Type B pancreatic cell (in vitro differentiated cells): ENCODE measurements at regions not wholly inside any gene's neighbourhood (a gene's known extent, or its start where the extent isn't known, plus 50 kb on each side); places are given as distances from the start of the nearest gene placed in this dataset.

Source experiments
- DNase-seq: peaks from one replicate; pipeline ENCODE4 v3.0.0; 2021; ENCODE audit warnings: mixed read lengths; ENCODE audit not compliant: unreplicated experiment; ENCODE audit errors: extremely low spot score
- H3K27ac Mint-ChIP-seq: 2 replicates; pipeline ENCODE4 v1.8.0; 2021; ENCODE audit warnings: mild to moderate bottlenecking, mixed read lengths
- H3K27me3 Mint-ChIP-seq: 2 replicates; pipeline ENCODE4 v1.8.0; 2021; ENCODE audit warnings: mixed read lengths
- H3K36me3 Mint-ChIP-seq: 2 replicates; pipeline ENCODE4 v1.8.0; 2021; ENCODE audit warnings: mixed read lengths
- H3K4me1 Mint-ChIP-seq: one replicate; pipeline ENCODE4 v1.8.0; 2021; ENCODE audit warnings: mixed read lengths; ENCODE audit not compliant: unreplicated experiment
- H3K4me3 Mint-ChIP-seq: 2 replicates; pipeline ENCODE4 v1.8.0; 2021; ENCODE audit warnings: mild to moderate bottlenecking, mixed read lengths
- H3K9me3 Mint-ChIP-seq: 2 replicates; pipeline ENCODE4 v1.8.0; 2021; ENCODE audit warnings: mixed read lengths
- TF ChIP-seq, protein P1 (sequence below): fragments of 200-600 bp; sonication (generic); conservative IDR thresholded peaks from 2 replicates; pipeline ENCODE4 v1.5.0; 2021; ENCODE audit warnings: antibody characterized with exemption, mild to moderate bottlenecking

DNA sequence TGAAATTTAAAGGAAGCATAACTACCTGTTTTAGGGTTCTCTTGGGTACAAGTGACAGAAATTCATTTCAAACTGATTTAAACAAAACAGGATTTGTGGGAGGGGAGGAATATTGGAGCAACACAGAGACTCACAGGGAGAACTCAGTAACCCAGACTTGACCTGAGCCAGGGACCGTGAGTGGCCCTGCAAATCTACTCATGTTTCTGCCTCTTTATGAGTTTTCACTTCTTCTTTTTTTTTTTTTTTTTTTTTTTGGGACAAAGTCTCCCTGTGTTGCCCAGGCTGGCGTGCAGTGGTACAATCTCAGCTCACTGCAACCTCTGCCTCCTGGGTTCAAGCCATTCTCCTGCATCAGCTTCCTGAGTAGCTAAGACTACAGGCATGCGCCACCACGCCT, 405.6 kb upstream of the ZNF608 start:
- Mint-ChIP-seq H3K9me3 (peaks cover 5% of the 10 kb centered on the region), H3K36me3 (no peaks in the 10 kb centered on the region), H3K27me3 (peaks cover 6% of the 10 kb centered on the region), H3K27ac (no peak overlapping the region), H3K4me3 (peak overlapping the region; percentile 17), H3K4me1 (peaks cover 56% of the 10 kb centered on the region)
- TF ChIP-seq, protein P1, sequence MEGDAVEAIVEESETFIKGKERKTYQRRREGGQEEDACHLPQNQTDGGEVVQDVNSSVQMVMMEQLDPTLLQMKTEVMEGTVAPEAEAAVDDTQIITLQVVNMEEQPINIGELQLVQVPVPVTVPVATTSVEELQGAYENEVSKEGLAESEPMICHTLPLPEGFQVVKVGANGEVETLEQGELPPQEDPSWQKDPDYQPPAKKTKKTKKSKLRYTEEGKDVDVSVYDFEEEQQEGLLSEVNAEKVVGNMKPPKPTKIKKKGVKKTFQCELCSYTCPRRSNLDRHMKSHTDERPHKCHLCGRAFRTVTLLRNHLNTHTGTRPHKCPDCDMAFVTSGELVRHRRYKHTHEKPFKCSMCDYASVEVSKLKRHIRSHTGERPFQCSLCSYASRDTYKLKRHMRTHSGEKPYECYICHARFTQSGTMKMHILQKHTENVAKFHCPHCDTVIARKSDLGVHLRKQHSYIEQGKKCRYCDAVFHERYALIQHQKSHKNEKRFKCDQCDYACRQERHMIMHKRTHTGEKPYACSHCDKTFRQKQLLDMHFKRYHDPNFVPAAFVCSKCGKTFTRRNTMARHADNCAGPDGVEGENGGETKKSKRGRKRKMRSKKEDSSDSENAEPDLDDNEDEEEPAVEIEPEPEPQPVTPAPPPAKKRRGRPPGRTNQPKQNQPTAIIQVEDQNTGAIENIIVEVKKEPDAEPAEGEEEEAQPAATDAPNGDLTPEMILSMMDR, result no peak
- DNase-seq, result no peak

DNA sequence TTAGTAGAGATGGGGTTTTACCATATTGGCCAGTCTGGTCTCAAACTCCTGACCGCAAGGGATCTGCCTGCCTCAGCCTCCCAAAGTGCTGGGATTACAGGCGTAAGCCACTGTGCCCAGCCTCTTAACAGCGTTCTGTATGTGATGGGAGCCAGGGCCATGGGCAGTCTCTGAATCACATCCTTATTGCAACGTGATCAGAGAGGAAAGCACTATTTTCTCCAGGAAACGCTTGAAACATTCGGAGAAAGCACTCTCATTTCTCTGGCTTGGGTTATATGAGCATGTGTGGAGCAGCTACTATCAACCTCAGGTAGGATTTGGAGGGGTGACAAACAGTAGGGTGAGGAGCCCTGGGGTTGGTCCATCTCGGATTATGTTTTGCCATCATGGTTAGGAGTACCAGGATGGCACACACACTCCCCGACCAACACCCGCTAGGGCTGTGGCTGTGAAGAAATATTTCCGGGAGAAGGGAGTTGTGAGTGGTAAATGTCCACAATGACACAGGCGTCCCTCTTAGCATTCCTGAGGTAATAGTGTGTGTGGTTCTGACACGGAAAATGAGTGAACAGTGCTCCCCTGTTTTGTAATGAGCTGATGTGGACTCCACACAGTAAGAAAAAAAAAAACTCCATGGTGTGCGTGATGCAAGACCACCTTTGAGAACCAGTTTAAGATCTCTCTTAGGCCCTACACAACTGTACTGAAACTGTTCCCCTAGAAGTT, 406.2 kb upstream of the ZNF608 start:
- TF ChIP-seq, protein P1, result no peak
- Mint-ChIP-seq H3K27me3 (peaks cover 6% of the 10 kb centered on the region), H3K36me3 (no peaks in the 10 kb centered on the region), H3K27ac (no peak overlapping the region), H3K9me3 (peaks cover 5% of the 10 kb centered on the region), H3K4me1 (peaks cover 56% of the 10 kb centered on the region), H3K4me3 (no peak overlapping the region)
- DNase-seq, result no peak

DNA sequence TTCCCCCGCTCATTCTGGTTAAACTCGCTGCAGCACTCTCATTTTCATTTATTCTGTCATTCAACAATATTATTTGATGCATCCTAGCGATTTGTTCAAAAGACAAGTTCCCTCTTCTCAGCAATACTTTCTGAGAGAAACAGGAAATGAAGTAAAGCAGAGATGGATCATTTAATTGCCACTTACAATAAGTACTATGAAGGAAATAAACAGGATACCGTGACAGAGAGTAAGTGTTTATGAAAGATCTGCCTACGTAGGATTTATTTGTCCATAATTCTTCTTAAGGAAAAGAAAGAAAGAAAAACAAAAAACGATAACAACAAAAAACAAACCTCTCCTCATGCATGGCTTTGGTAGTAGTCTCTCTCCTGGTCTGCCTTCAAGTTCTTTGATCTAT, 406.8 kb upstream of the ZNF608 start:
- H3K27me3 Mint-ChIP-seq, result peaks cover 6% of the 10 kb centered on the region
- H3K27ac Mint-ChIP-seq, result no peak overlapping the region
- no peak for DNase-seq
- TF ChIP-seq, protein P1, result no peak
- H3K4me1 Mint-ChIP-seq, result peaks cover 55% of the 10 kb centered on the region
- H3K4me3 Mint-ChIP-seq, result no peak overlapping the region
- H3K36me3 Mint-ChIP-seq, result no peaks in the 10 kb centered on the region
- H3K9me3 Mint-ChIP-seq, result peaks cover 5% of the 10 kb centered on the region

DNA sequence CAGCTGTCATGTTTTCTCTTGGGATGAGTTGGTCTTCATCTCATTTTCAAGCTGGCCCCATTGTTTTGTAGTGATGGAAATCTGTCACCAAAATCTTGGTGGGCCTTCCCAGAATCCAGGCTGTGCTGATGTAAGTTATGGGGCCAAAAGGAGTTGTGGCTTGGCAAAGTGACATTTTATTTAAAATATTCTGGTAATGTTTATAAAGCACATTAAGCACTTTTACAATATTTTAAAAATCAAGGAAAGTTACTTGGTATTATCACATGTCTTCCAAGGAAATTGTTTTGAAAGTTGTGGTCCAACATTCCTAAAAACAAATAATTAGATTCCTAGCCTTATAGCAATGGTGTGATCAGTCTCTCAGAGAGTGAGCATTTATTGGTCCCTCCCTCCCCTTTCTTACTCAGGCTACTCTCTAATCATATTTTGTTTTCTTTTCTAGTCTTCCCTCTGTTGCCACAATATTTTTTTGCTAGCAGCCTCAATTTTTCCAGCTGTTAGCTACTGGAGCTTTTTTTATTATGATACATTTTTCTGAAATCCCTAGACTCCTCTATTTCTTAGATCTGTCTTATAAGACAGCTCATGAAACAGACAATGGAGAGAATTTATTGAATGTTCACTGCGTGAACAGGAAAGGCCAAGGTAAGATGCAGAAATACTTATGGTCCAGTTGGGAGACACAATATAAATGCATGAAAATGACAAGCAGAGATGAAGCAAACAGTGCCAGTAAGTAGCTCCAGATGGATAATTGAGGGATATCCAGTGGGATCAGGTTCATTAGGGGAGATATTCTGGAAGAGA, 408.1 kb upstream of the ZNF608 start:
- Mint-ChIP-seq H3K36me3 (no peaks in the 10 kb centered on the region), H3K4me1 (peaks cover 42% of the 10 kb centered on the region), H3K9me3 (peaks cover 5% of the 10 kb centered on the region), H3K27ac (no peak overlapping the region), H3K27me3 (no peaks in the 10 kb centered on the region), H3K4me3 (no peak overlapping the region)
- no peak for DNase-seq
- TF ChIP-seq, protein P1, result no peak

DNA sequence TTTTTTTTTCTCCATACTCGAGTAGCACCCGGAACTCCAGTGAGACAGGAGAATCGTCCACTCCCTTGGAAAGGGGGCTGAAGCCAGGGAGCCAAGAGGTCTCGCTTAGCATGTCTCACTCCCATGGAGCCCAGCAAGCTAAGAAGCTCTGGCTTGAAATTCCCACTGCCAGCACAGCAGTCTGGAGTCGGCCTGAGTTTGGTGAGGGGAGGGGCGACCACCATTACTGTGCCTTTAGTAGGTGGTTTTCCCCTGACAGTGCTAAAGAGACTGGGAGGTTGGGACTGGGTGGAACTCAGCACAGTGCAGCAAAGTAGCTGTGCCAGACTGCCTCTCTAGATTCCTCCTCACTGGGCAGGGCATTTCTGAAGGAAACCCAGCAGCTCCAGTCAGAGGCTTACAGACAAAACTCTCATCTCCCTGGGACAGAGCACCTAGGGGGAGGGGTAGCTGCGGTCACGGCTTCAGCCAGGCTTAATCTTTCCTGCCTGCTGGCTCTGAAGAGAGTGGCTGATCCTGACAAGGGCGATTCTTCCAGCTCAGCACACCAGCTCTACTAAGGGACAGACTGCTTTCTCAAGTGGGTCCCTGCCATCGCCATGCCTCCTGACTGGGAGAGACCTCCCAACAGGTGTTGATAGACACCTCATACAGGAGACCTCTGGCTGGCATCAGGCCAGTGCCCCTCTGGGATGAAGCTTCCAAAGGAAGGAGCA, 414.5 kb upstream of the ZNF608 start:
- Mint-ChIP-seq H3K9me3 (peaks cover 20% of the 10 kb centered on the region), H3K27me3 (peaks cover 6% of the 10 kb centered on the region)
- no peak for DNase-seq

More for the DNA sequence above, 414.5 kb upstream of the ZNF608 start:
- TF ChIP-seq, protein P1, result no peak
- Mint-ChIP-seq H3K36me3 (peaks cover 11% of the 10 kb centered on the region), H3K4me3 (no peak overlapping the region), H3K4me1 (peaks cover 2% of the 10 kb centered on the region), H3K27ac (no peak overlapping the region)
